Cardiac muscle cell (in vitro differentiated cells and primary cell): ENCODE measurements at regions not wholly inside any gene's neighbourhood (a gene's known extent, or its start where the extent isn't known, plus 50 kb on each side); places are given as distances from the start of the nearest gene placed in this dataset.
"Not testable (repeated sequence)": the region's sequence is repeated elsewhere in the genome, so short reads cannot be mapped to it uniquely, and the experiment has no call there.

Experiments
- DNase-seq, 2 donors: peaks; one replicate each; pipeline versions ENCODE4 v3.0.0 to v3.0.0-alpha.2; 2010 to 2017; ENCODE audit warnings: low read depth in 1 of 2, low spot score in 1 of 2
- H3K27ac ChIP-seq: fragments of 200-600 bp; sonication (generic); 2 replicates; pipeline ENCODE4 v1.5.1; 2016
- H3K27me3 ChIP-seq: fragments of 200-600 bp; sonication (generic); 2 replicates; pipeline ENCODE4 v1.6.0; 2016; ENCODE audit warnings: control low read depth
- H3K36me3 ChIP-seq: fragments of 200-600 bp; sonication (generic); 2 replicates; pipeline ENCODE4 v1.5.1; 2016; ENCODE audit warnings: control low read depth
- H3K4me1 ChIP-seq: fragments of 200-600 bp; sonication (generic); 2 replicates; pipeline ENCODE4 v1.8.1; 2017; ENCODE audit warnings: low read depth, mild to moderate bottlenecking, mixed run types
- H3K4me3 ChIP-seq: fragments of 200-600 bp; sonication (generic); 2 replicates; pipeline ENCODE4 v1.5.1; 2016; ENCODE audit warnings: mild to moderate bottlenecking
- H3K9me3 ChIP-seq: fragments of 200-600 bp; sonication (generic); 2 replicates; pipeline ENCODE4 v1.5.1; 2017; ENCODE audit warnings: low read depth, mild to moderate bottlenecking, control low read depth
- CTCF ChIP-seq: IDR thresholded peaks from 2 replicates; pipeline ENCODE4 v1.5.1; 2012; ENCODE audit warnings: low read depth, mild to moderate bottlenecking, low read length

- Histone ChIP-seq H3K4me3 (no peak overlapping the region), H3K27ac (no peak overlapping the region), H3K36me3 (no peaks in the 10 kb centered on the region), H3K27me3 (no peaks in the 10 kb centered on the region), H3K9me3 (no peaks in the 10 kb centered on the region), H3K4me1 (peaks cover under 1% of the 10 kb centered on the region)
- no peak for DNase-seq
- TF ChIP-seq CTCF = no peak
These were observed 465.8 kb downstream of the FRK start for GRCh38 chr6:115594891-115595290.

GRCh38 chr6:115592025-115592424 is 468.7 kb downstream of the FRK start:
- Histone ChIP-seq H3K4me1 (no peaks in the 10 kb centered on the region), H3K4me3 (no peak overlapping the region), H3K36me3 (no peaks in the 10 kb centered on the region), H3K27ac (no peak overlapping the region), H3K27me3 (no peaks in the 10 kb centered on the region), H3K9me3 (no peaks in the 10 kb centered on the region)
- TF ChIP-seq CTCF = no peak
- no peak for DNase-seq

- not testable (repeated sequence) for DNase-seq, H3K9me3 ChIP-seq, H3K27me3 ChIP-seq, H3K36me3 ChIP-seq, H3K4me1 ChIP-seq, H3K4me3 ChIP-seq, H3K27ac ChIP-seq
These were observed 471.6 kb downstream of the FRK start for GRCh38 chr6:115589072-115589471.

GRCh38 chr6:115583290-115583689 is 477.4 kb downstream of the FRK start:
- no peak overlapping the region for H3K4me3 ChIP-seq
- no peaks in the 10 kb centered on the region for H3K27me3 ChIP-seq
- no peaks in the 10 kb centered on the region for H3K36me3 ChIP-seq
- DNase-seq = no peak
- no peak for TF ChIP-seq CTCF
- no peaks in the 10 kb centered on the region for H3K9me3 ChIP-seq
- no peaks in the 10 kb centered on the region for H3K4me1 ChIP-seq
- H3K27ac ChIP-seq = no peak overlapping the region

- H3K27me3 ChIP-seq = no peaks in the 10 kb centered on the region
- no peak overlapping the region for H3K27ac ChIP-seq
- no peak for TF ChIP-seq CTCF
- H3K4me3 ChIP-seq = no peak overlapping the region
- H3K4me1 ChIP-seq = no peaks in the 10 kb centered on the region
- no peak for DNase-seq
- no peaks in the 10 kb centered on the region for H3K36me3 ChIP-seq
- no peaks in the 10 kb centered on the region for H3K9me3 ChIP-seq
These were observed 478.3 kb downstream of the FRK start for GRCh38 chr6:115582386-115582785.

GRCh38 chr6:115579565-115579964 is 481.1 kb downstream of the FRK start:
- not testable (repeated sequence) for H3K36me3 ChIP-seq, DNase-seq, H3K9me3 ChIP-seq

GRCh38 chr6:115577270-115577669 is 483.4 kb downstream of the FRK start:
- Histone ChIP-seq H3K36me3 (no peaks in the 10 kb centered on the region), H3K27ac (no peak overlapping the region), H3K4me3 (no peak overlapping the region), H3K4me1 (no peaks in the 10 kb centered on the region), H3K27me3 (no peaks in the 10 kb centered on the region), H3K9me3 (no peaks in the 10 kb centered on the region)
- no peak for TF ChIP-seq CTCF
- DNase-seq = no peak

More at GRCh38 chr6:115579565-115579964, 481.1 kb downstream of the FRK start:
- not testable (repeated sequence) for H3K4me3 ChIP-seq, H3K27me3 ChIP-seq, H3K27ac ChIP-seq, H3K4me1 ChIP-seq
